GM12872 (cell line): ENCODE measurements at regions not wholly inside any gene's neighbourhood (a gene's known extent, or its start where the extent isn't known, plus 50 kb on each side); places are given as distances from the start of the nearest gene placed in this dataset.

ENCODE experiments used
- TF ChIP-seq, protein P1 (sequence below): IDR thresholded peaks from 3 replicates; pipeline ENCODE4 v1.5.1; 2011; ENCODE audit warnings: low read depth, mild to moderate bottlenecking, low read length, moderate library complexity; ENCODE audit not compliant: insufficient read depth

- TF ChIP-seq, protein P1, sequence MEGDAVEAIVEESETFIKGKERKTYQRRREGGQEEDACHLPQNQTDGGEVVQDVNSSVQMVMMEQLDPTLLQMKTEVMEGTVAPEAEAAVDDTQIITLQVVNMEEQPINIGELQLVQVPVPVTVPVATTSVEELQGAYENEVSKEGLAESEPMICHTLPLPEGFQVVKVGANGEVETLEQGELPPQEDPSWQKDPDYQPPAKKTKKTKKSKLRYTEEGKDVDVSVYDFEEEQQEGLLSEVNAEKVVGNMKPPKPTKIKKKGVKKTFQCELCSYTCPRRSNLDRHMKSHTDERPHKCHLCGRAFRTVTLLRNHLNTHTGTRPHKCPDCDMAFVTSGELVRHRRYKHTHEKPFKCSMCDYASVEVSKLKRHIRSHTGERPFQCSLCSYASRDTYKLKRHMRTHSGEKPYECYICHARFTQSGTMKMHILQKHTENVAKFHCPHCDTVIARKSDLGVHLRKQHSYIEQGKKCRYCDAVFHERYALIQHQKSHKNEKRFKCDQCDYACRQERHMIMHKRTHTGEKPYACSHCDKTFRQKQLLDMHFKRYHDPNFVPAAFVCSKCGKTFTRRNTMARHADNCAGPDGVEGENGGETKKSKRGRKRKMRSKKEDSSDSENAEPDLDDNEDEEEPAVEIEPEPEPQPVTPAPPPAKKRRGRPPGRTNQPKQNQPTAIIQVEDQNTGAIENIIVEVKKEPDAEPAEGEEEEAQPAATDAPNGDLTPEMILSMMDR = no peak
Observed at GRCh38 chr2:157152362-157152761, 105.1 kb upstream of the GALNT5 start.

GRCh38 chr2:157155992-157156391, 101.5 kb upstream of the GALNT5 start:
- TF ChIP-seq, protein P1 = no peak

DNA sequence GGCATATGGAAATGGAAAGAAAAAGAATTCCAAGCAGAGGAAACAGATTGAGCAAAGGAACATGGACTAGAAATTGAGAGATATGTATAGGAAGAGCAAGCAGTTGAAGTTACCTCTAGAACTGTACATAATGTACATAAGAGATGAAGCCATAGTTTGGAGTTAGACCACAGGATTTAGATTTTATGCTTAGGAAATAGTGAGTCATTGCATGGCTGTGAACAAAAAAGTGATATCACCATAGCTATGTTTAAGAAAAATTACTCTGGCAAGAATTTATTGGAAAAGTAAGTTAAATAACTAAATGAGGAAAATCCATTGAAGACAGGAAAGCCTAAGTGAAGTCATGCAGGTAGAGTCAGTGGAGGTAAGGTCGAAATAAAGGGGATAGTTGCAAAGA, 99.4 kb upstream of the GALNT5 start:
- TF ChIP-seq, protein P1 = no peak

GRCh38 chr2:157159221-157159934, 98.1 kb upstream of the GALNT5 start:
- TF ChIP-seq, protein P1 = no peak

- TF ChIP-seq, protein P1 = no peak
Observed at GRCh38 chr2:157160111-157160510, 97.4 kb upstream of the GALNT5 start.

- TF ChIP-seq, protein P1 = no peak
Observed at GRCh38 chr2:157164370-157164769, 93.1 kb upstream of the GALNT5 start.

- TF ChIP-seq, protein P1 = no peak
Observed at GRCh38 chr2:157164891-157165290, 92.6 kb upstream of the GALNT5 start.

DNA sequence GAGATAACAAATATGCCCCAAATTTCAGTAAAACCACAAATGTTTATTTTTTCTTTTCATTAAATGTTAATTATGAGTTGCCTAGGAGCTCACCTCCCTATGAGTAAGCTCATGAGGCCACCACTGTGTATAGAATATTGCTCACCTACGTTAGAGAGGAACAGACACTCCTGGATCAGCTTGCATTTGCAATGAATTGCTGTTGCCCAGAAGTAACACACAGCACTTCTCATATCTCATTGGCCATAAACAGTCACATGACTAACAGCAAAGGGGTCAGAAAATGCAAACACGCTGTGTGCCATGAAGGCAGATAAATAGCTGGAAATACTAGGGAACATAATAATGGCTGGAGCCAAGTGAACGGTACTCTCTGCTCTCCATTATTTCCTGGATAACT, 89.0 kb upstream of the GALNT5 start:
- TF ChIP-seq, protein P1 = no peak
